22Rv1 (cell line): ENCODE measurements at regions not wholly inside any gene's neighbourhood (a gene's known extent, or its start where the extent isn't known, plus 50 kb on each side); places are given as distances from the start of the nearest gene placed in this dataset.

Source experiments
- H3K27ac ChIP-seq: fragments of 450-650 bp; 2 replicates; pipeline ENCODE4 v1.5.1; 2017
- CTCF ChIP-seq: fragments of 450-650 bp; IDR thresholded peaks from 2 replicates; pipeline ENCODE4 v1.5.1; 2017; ENCODE audit warnings: mild to moderate bottlenecking
- ZFX ChIP-seq: fragments of 450-650 bp; IDR thresholded peaks from 2 replicates; pipeline ENCODE4 v1.6.1; 2017; ENCODE audit warnings: antibody characterized with exemption, borderline replicate concordance

DNA sequence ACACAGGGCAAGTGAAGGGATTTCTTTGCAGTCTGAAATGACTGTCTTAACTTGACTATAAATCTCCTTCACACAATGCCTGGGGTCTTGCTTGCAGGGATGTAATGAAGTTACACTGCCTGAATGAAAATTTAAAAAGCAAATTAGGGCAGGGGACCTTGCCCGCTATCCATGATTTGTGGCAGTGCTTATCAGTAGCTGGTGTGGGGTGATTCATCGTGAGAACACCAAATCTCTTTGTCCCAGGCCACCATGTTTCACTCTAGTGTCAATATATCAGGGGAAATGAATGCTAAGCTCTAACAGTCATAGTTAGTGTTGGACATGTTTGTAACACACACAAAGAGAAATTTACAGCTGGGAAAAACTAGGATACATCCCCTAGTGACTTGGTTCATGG is 713.7 kb upstream of the EPHA7 start:
- no peak overlapping the region for H3K27ac ChIP-seq
- TF ChIP-seq ZFX (no peak), CTCF (no peak)

- no peak overlapping the region for H3K27ac ChIP-seq
- TF ChIP-seq CTCF (no peak), ZFX (no peak)
These were observed 711.9 kb upstream of the EPHA7 start for GRCh38 chr6:94131271-94131670.

DNA sequence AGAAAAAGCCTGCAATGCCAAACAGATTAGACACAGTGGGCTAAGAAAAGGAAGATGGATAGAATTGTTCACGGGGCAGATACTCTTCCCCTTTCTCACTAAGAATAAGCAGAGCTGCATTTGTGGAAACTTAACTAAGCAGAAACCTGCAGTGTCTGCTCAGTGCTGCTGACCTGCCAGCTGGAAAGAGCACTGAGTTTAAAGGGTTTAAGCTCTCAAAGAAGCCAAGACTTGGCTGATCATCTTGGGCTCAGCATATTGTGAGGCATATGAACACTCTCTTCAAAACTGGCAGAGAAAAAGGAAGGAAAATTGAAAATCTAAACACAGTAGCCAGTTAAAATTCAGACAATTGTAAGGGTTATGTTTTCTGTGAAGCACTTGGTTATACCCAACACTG is 711.1 kb upstream of the EPHA7 start:
- H3K27ac ChIP-seq, result no peak overlapping the region
- TF ChIP-seq ZFX (no peak), CTCF (no peak)

DNA sequence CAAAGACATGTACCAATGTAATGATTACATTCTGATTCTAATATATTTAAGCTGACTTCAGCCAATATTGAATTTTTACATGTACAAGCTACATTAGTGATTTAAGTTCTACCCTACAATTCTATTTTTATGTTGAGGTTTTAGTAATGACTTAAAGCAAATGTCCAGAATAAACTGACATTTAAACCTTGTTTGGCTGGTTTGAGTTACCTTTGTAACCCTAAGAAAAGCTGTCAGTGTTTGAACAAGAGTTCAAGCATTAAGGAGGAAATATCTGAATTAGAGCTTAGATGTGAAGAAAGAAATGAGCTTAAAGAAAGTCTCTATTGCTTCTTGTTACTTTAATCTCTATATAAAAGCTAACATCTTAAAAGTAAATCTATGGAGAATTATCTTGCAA is 710.6 kb upstream of the EPHA7 start:
- H3K27ac ChIP-seq, result no peak overlapping the region
- TF ChIP-seq ZFX, result no peak
- no peak for TF ChIP-seq CTCF

GRCh38 chr6:94127716-94128115 is 708.4 kb upstream of the EPHA7 start:
- TF ChIP-seq CTCF (no peak), ZFX (no peak)
- H3K27ac ChIP-seq, result no peak overlapping the region

DNA sequence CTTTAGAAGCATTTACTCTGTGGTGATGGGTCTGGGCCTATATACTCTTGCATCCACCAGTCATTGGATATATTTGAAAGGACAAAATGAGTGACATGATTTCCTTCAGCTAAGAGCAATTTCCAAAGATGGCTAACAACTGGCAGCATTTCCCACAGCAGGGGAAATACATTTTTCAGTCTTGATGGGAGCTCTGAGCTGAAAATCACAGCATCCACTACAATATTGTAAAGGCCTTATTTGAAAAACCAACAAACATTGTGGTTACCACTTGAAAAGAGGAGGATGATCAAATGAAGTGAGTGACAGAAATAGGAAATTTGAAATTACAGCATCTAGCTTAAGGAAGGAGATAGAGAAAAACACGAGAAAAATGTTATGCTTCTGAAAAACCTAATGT is 705.0 kb upstream of the EPHA7 start:
- TF ChIP-seq ZFX, result no peak
- TF ChIP-seq CTCF, result no peak
- H3K27ac ChIP-seq, result no peak overlapping the region

DNA sequence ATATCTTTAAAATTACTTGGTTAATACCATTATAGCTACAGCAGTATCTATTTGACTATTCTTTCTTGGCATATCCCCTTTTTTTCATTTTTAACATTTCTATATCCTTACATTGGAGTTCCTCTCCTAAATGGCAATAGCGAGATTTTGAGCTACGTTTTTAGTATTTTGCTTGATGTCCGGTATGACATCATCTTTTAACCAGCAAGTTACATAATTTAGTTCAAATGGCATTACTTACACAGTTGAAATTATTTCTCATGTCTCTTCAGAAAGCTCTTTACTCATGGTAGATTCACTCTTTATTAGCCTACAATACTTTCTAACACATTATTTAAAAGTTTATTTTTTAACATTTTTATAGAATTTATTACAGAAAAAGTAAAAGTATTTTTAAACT is 701.7 kb upstream of the EPHA7 start:
- no peak overlapping the region for H3K27ac ChIP-seq
- no peak for TF ChIP-seq CTCF
- TF ChIP-seq ZFX, result no peak

DNA sequence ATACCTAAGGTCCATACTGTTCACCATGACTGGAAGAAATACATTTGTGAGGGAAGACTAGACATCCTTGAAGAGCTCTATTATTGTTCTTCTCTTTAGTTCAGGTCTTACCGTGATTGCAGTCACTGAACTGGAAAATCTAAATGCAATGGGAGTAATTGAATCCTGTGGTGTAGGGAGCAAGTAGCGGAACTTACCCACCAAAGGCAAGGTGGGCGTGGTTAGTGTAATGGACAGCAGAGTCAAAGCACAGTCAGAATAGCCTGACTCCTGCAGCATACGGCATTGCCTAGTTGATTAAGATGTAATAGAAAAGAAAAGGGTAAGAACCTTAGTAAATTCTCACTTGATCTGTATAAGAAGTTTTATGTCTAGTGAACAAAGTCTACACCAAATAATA is 679.7 kb upstream of the EPHA7 start:
- TF ChIP-seq ZFX, result no peak
- no peak for TF ChIP-seq CTCF
- H3K27ac ChIP-seq, result no peak overlapping the region
